GM12878 (cell line): ENCODE measurements at regions not wholly inside any gene's neighbourhood (a gene's known extent, or its start where the extent isn't known, plus 50 kb on each side); places are given as distances from the start of the nearest gene placed in this dataset.

Experiments
- ATAC-seq: fragments of 200-7000 bp; cut with Tn5 transposase; 3 replicates; pipeline ENCODE4 v1.9.1; 2020; ENCODE audit warnings: mild to moderate bottlenecking, moderate library complexity
- BruUV-seq: library from RNA; stranded (reverse); fragments of 400-500 nt; replicated peaks from 2 replicates; lab custom pipeline; 2021; lab: Mats Ljungman, UMichigan
- CTCF ChIA-PET: fragments of 300-600 bp; sonication (Branson Sonifier 250); formaldehyde crosslinking; extraction: SDS; loops from one replicate; lab custom pipeline; 2021; ENCODE audit warnings: inconsistent platforms; lab: Yijun Ruan, JAX
- POLR2A ChIA-PET: fragments of 350-600 bp; formaldehyde crosslinking; extraction: SDS; loops from one replicate; lab custom pipeline; 2021; ENCODE audit warnings: inconsistent platforms; lab: Charles Lee
- RAD21 ChIA-PET: fragments of 300-600 bp; sonication (Branson Sonifier 250); formaldehyde crosslinking; loops from one replicate; lab custom pipeline; 2023; ENCODE audit warnings: antibody characterized with exemption; ENCODE audit not compliant: unreplicated experiment; lab: Charles Lee
- SMC1A ChIA-PET: fragments of 300-600 bp; sonication (Branson Sonifier 250); formaldehyde crosslinking; loops from one replicate; lab custom pipeline; 2023; ENCODE audit not compliant: unreplicated experiment, uncharacterized antibody; lab: Charles Lee
- DNase-seq: peaks from one replicate; pipeline ENCODE4 v3.0.0-alpha.2; 2011; ENCODE audit warnings: low read depth, low spot score
- FAIRE-seq: peaks from 3 replicates; lab custom pipeline; 2011; peaks lifted over from hg19 to GRCh38; lab: Jason Lieb, UNC
- H2AFZ ChIP-seq: 2 replicates; pipeline ENCODE4 v1.6.0; 2011; ENCODE audit warnings: low read depth, low read length, control low read depth; ENCODE audit not compliant: control insufficient read depth
- H3K27ac ChIP-seq: 2 replicates; pipeline ENCODE4 v1.5.1; 2011; ENCODE audit warnings: control low read depth; ENCODE audit not compliant: control insufficient read depth, insufficient read depth
- H3K27me3 ChIP-seq, 2 experiments: replicated peaks in 1 of 2; 2 replicates each; pipeline versions ENCODE4 v1.6.0 to v1.6.1; 2011; ENCODE audit warnings: low read length in 1 of 2; ENCODE audit not compliant: control insufficient read depth in 2 of 2, insufficient read depth in 2 of 2
- H3K36me3 ChIP-seq, 2 experiments: 2 replicates each; pipeline ENCODE4 v1.5.1; 2011; ENCODE audit warnings: low read length in 1 of 2; ENCODE audit not compliant: control insufficient read depth in 2 of 2, insufficient read depth in 2 of 2
- H3K4me1 ChIP-seq: 2 replicates; pipeline ENCODE4 v1.6.1; 2011; ENCODE audit warnings: mild to moderate bottlenecking, low read length, moderate library complexity, mixed read lengths; ENCODE audit not compliant: control insufficient read depth, insufficient read depth
- H3K4me2 ChIP-seq: 2 replicates; pipeline ENCODE4 v1.6.0; 2011; ENCODE audit warnings: control low read depth; ENCODE audit not compliant: control insufficient read depth, insufficient read depth
- H3K4me3 ChIP-seq: fragments of 200-600 bp; sonication (generic); 2 replicates; pipeline ENCODE4 v1.5.1; 2016
- H3K79me2 ChIP-seq: 2 replicates; pipeline ENCODE4 v1.6.0; 2011; ENCODE audit warnings: low read length; ENCODE audit not compliant: control insufficient read depth, insufficient read depth
- H3K9ac ChIP-seq: 2 replicates; pipeline ENCODE4 v1.8.0; 2011; ENCODE audit warnings: low read length, control low read depth, mixed read lengths; ENCODE audit not compliant: control insufficient read depth, insufficient read depth
- H3K9me3 ChIP-seq: replicated peaks from 3 replicates; pipeline ENCODE4 v1.5.1; 2011; ENCODE audit warnings: mild to moderate bottlenecking, low read length; ENCODE audit not compliant: control insufficient read depth, insufficient read depth
- H4K20me1 ChIP-seq: 2 replicates; pipeline ENCODE4 v1.6.0; 2011; ENCODE audit not compliant: control insufficient read depth, insufficient read depth
- CREM ChIP-seq: IDR thresholded peaks from 2 replicates; pipeline ENCODE4 v1.6.1; 2014; ENCODE audit warnings: antibody characterized with exemption, low read depth
- HCFC1 ChIP-seq: fragments of 150-350 bp; IDR thresholded peaks from 2 replicates; pipeline ENCODE4 v1.6.1; 2014; ENCODE audit warnings: low read length
- IKZF1 ChIP-seq: fragments of 450-650 bp; conservative IDR thresholded peaks from 2 replicates; pipeline ENCODE4 v1.6.1; 2017; ENCODE audit warnings: antibody characterized with exemption, mild to moderate bottlenecking
- MAX ChIP-seq: IDR thresholded peaks from 2 replicates; pipeline ENCODE4 v1.6.1; 2012; ENCODE audit warnings: low read depth, low read length, improper control_type of control experiment
- MEF2B ChIP-seq: fragments of 450-650 bp; IDR thresholded peaks from 2 replicates; pipeline ENCODE4 v1.6.1; 2018; ENCODE audit warnings: mild to moderate bottlenecking, moderate library complexity; ENCODE audit not compliant: partially characterized antibody, poor library complexity, severe bottlenecking
- MTA2 ChIP-seq: fragments of 450-650 bp; IDR thresholded peaks from 2 replicates; pipeline ENCODE4 v1.6.1; 2016; ENCODE audit warnings: low read depth, mild to moderate bottlenecking, moderate library complexity
- RAD51 ChIP-seq: fragments of 450-650 bp; IDR thresholded peaks from 2 replicates; pipeline ENCODE4 v1.6.1; 2016; ENCODE audit warnings: moderate library complexity, mild to moderate bottlenecking, inconsistent platforms
- SPI1 ChIP-seq: IDR thresholded peaks from 2 replicates; pipeline ENCODE4 v1.6.1; 2011; ENCODE audit warnings: low read depth, mild to moderate bottlenecking, low read length, moderate library complexity, borderline replicate concordance; ENCODE audit not compliant: insufficient read depth
- USF2 ChIP-seq: IDR thresholded peaks from 2 replicates; pipeline ENCODE4 v1.6.1; 2011; ENCODE audit warnings: low read depth, low read length, improper control_type of control experiment, borderline replicate concordance
- ZNF207 ChIP-seq: fragments of 450-650 bp; IDR thresholded peaks from 2 replicates; pipeline ENCODE4 v1.6.1; 2014; ENCODE audit warnings: antibody characterized with exemption, mild to moderate bottlenecking, borderline replicate concordance
- WGBS: methylation state at CpG from one replicate; pipeline ENCODE4 v1.1.6; 2016; ENCODE audit warnings: low lambda C conversion rate; ENCODE audit not compliant: insufficient replicate concordance, insufficient coverage; ENCODE audit errors: missing lambda C conversion rate; 5-methylcytosine and 5-hydroxymethylcytosine counted together
- in situ Hi-C: fragments of 300-500 bp; cut with MboI; formaldehyde crosslinking; loops from 9 replicates; pipeline ENCODE4 v1.14.3; 2018; ENCODE audit warnings: mixed read lengths
- intact Hi-C: fragments of 100-400 bp; cut with micrococcal nuclease; formaldehyde crosslinking; loops from one replicate; pipeline ENCODE4 v1.14.2; 2022; ENCODE audit not compliant: unreplicated experiment

GRCh38 chr10:78982726-78983125 is 86.0 kb upstream of the ZMIZ1 start:
- SMC1A ChIA-PET: interaction anchor here (1.4 kb wide), 1 partner anchor 9 kb away, joined by 4 read pairs; no protein-coding TSS in a partner anchor
- 15% methylated on average over 6 of the region's 6 CpGs for WGBS
- in situ Hi-C loops: no loop called here

More at GRCh38 chr10:78982726-78983125, 86.0 kb upstream of the ZMIZ1 start:
- H3K4me1 ChIP-seq: peaks cover 5% of the 10 kb centered on the region; the same call in 1 of the 2 replicates
- H3K4me3 ChIP-seq: no peak overlapping the region
- no peak for TF ChIP-seq CREM
- no peak for TF ChIP-seq USF2
- TF ChIP-seq MTA2: no peak
- TF ChIP-seq RAD51: no peak
- no peak for TF ChIP-seq SPI1
- no peak for TF ChIP-seq MAX
- no peak for TF ChIP-seq MEF2B
- TF ChIP-seq IKZF1: no peak
- TF ChIP-seq HCFC1: no peak
- no peak for TF ChIP-seq ZNF207
- no peak for ATAC-seq
- H3K4me2 ChIP-seq: no peak overlapping the region
- no peaks in the 10 kb centered on the region for H3K36me3 ChIP-seq
- no peak for FAIRE-seq
- intact Hi-C loops: no loop called here
- no TSS peak for BruUV-seq
- POLR2A ChIA-PET: interaction anchor here (0.5 kb wide), 1 partner anchor 257 kb away, joined by 4 read pairs; no protein-coding TSS in a partner anchor
- H3K79me2 ChIP-seq: no peaks in the 10 kb centered on the region
- RAD21 ChIA-PET: no interaction called here
- no peaks in the 10 kb centered on the region for H4K20me1 ChIP-seq
- CTCF ChIA-PET: interaction anchor here (2.8 kb wide), 1 partner anchor 8 kb away, joined by 7 read pairs; no protein-coding TSS in a partner anchor
- H3K27me3 ChIP-seq: peaks cover 0 to 2% of the 10 kb centered on the region in 2 experiments; a peak in 2 of 4 replicates
- no peak overlapping the region for H3K27ac ChIP-seq
- no peaks in the 10 kb centered on the region for H3K9me3 ChIP-seq
- H2AFZ ChIP-seq: no peak overlapping the region
- H3K9ac ChIP-seq: no peak overlapping the region
- no peak for DNase-seq
